Gastroesophageal sphincter (tissue), 3 donors: ENCODE measurements at regions not wholly inside any gene's neighbourhood (a gene's known extent, or its start where the extent isn't known, plus 50 kb on each side); places are given as distances from the start of the nearest gene placed in this dataset.

ENCODE experiments used
- CTCF ChIP-seq, 4 experiments: fragments of 200-600 bp in 2 of 4; fragments of 450-650 bp in 2 of 4; sonication (generic) in 1 of 4; IDR thresholded peaks; one replicate each; pipeline ENCODE4 v1.5.1; 2017 to 2019; ENCODE audit warnings: antibody characterized with exemption in 4 of 4, mild to moderate bottlenecking in 2 of 4, moderate library complexity in 2 of 4
- EP300 ChIP-seq: sonication (generic); formaldehyde crosslinking; IDR thresholded peaks from one replicate; pipeline ENCODE4 v1.6.1; 2017; ENCODE audit warnings: antibody characterized with exemption, mild to moderate bottlenecking
- POLR2A ChIP-seq, 2 donors: fragments of 450-650 bp; IDR thresholded peaks; one replicate each; pipeline ENCODE4 v1.6.1; 2017; ENCODE audit warnings: antibody characterized with exemption in 2 of 2, mild to moderate bottlenecking in 2 of 2, moderate library complexity in 1 of 2
- POLR2AphosphoS5 ChIP-seq: sonication (generic); formaldehyde crosslinking; IDR thresholded peaks from one replicate; pipeline ENCODE4 v1.6.1; 2017; ENCODE audit warnings: antibody characterized with exemption

- TF ChIP-seq CTCF (IDR thresholded peaks at IDR 0.05) (no peak), POLR2A (IDR thresholded peaks at IDR 0.05) (no peak), POLR2AphosphoS5 (no peak), EP300 (no peak)
Measured at GRCh38 chr10:113261161-113261560, 291.7 kb upstream of the HABP2 start.
